SK-N-SH (cell line): ENCODE measurements at regions not wholly inside any gene's neighbourhood (a gene's known extent, or its start where the extent isn't known, plus 50 kb on each side); places are given as distances from the start of the nearest gene placed in this dataset.

Source experiments
- CTCF ChIP-seq: fragments of 200-600 bp; sonication (generic); IDR thresholded peaks from 2 replicates; pipeline ENCODE4 v1.6.1; 2017; ENCODE audit warnings: antibody characterized with exemption, mild to moderate bottlenecking, moderate library complexity
- JUND ChIP-seq: IDR thresholded peaks from 2 replicates; pipeline ENCODE4 v1.4.0; 2012
- POLR2AphosphoS5 ChIP-seq: IDR thresholded peaks from 2 replicates; pipeline ENCODE4 v1.6.1; 2012; ENCODE audit warnings: low read depth, low read length
- RCOR1 ChIP-seq: fragments of 150-350 bp; IDR thresholded peaks from 2 replicates; pipeline ENCODE4 v1.6.1; 2017; ENCODE audit warnings: antibody characterized with exemption, low read length

- TF ChIP-seq CTCF (no peak), JUND (no peak), RCOR1 (no peak), POLR2AphosphoS5 (no peak)
These were observed 413.0 kb upstream of the LRRC4C start for GRCh38 chr11:41872426-41872825.
